ENCODE measurements at regions not wholly inside any gene's neighbourhood (a gene's known extent, or its start where the extent isn't known, plus 50 kb on each side); places are given as distances from the start of the nearest gene placed in this dataset.
"Not testable (repeated sequence)": the region's sequence is repeated elsewhere in the genome, so short reads cannot be mapped to it uniquely, and the experiment has no call there.

DNA sequence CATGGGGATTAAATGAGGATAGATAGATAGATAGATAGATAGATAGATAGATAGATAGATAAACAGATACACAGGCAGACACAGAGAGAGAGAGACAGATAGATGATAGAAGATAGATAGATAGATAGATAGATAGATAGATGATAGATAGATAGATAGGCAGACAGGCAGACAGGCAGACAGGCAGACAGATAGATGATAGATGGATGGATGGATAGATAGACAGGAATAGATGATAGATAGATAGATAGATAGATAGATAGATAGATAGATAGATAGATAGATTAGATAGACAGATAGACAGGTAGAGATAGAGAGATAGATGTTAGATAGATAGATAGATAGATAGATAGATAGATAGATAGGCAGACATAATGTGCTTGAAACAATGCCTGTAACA is 137.3 kb downstream of the MED10 start:
- intact Hi-C loops (cut with micrococcal nuclease) = not testable (repeated sequence)

DNA sequence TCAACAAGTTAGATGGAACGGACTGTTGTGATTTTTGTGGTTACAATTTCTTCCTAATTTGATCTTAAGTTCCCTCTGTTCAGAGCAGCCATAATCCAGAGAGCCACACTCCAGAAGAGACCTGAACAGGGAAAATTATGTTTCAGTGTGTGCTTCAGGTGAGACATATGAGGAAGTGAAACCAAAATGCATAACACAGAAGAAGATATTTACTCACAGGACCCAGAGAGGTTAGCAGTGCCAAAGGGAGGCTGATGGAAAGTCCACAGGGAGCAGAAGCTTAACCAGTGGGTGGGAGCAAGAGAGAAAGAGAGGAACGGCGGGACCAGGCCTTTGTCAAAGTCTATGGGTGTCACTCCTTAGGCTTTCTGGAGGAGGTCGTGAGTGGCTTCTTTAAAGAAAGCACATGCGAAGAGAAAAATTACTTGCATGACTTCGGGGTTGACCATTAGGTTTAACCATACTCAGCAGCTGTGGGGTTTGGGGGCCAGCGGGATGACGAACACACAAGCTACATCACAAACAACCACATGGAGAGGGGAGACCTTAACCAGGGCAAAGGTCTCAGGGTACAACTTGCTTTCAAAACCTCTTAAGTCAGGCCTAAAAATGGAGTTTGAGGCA is 141.4 kb downstream of the MED10 start:
- intact Hi-C loops (cut with micrococcal nuclease) = no loop called here

DNA sequence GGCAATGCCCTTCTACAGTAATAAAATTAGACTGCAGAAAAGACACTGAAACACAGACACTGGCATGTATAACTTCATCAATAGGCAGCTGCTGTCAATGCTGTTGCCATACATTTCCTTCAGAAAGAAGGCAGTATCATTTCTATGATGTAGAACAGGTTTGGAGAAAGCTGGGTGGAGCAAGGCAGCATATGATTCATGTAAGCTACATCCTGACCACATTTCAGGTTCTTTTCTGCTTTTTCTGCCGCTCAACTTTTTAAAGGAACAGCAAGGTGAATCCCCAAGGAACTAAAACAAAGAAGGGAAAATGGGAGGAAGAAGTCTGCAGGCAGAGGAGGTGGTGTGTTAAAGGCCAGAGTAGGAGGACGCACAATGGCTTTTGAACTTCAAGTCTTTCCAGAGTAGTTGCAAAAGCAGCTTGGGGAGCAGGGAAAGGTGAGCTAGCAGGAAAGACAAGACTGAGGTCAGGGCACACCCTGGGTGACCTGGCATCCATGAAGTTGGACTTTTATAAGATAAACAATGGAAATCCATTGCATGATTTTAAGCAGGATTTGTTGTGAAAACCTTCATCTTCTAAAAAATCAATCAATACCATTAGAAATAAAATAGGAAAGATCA is 142.1 kb downstream of the MED10 start:
- intact Hi-C loops (cut with micrococcal nuclease) = no loop called here

DNA sequence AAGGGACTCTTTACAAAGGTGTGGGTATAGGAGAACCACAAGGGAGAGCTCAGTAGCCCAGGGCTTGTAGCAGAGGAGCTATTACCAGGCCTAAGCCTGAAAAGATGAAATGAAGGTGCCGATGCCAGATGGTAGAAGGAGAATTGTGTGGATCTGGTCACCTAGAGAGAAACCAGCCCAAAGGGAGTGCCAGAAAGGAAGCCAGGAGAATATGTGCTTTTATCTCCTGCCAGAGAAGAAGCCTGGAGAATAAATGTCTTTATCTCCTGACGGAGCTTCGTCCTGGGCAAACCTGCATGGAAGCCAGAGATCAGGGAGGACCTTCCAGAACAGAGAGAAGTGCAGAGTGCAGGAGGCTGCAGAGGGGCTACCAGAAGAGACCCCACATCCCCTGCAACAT is 142.6 kb downstream of the MED10 start:
- intact Hi-C loops (cut with micrococcal nuclease) = no loop called here

DNA sequence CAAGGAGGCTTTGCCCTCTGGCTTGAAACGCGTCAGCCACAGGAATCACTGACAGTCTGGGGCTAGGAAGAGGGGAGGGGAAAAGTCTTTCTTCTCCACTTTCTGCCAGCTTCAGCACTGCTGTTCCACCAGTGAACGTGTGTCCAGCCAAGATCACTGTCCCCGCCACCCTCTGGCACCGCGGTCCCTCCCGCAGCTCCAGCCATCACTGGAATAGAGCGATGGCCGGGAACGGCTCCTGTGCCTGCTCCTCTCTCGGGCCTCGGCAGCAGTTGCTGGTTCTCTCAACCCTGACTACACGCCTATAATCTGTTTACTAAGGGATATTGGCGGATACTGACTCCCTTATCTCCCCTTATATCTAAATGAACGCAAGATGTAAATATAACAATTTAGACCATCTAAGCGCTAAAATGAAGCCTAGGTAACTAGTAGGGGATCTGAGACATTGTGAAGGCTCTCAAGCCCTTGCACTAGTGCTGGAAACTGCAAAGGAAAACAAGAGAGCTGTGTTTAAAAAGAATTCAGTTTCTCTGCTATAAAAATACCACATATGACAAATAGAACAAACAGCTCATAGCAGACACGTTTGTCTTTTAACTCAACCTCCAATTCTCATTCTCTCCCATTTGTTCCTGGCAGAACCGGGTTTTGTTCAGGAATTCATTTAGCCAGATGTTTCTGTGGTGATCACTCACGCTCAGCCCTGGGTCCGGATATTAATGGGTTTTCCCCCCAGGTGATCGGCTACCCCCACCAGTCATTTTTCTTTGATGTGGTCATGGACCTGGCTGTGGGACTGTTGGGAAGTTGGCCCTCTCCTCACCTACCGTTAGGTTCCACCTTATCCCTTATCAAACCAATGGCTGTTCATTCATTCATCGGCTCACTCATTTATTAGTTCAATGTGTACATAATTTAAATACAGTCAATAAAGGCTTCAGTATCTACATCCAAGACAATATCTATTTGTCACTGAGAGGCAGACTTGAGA is 149.8 kb downstream of the MED10 start:
- intact Hi-C loops (cut with micrococcal nuclease) = no loop called here

DNA sequence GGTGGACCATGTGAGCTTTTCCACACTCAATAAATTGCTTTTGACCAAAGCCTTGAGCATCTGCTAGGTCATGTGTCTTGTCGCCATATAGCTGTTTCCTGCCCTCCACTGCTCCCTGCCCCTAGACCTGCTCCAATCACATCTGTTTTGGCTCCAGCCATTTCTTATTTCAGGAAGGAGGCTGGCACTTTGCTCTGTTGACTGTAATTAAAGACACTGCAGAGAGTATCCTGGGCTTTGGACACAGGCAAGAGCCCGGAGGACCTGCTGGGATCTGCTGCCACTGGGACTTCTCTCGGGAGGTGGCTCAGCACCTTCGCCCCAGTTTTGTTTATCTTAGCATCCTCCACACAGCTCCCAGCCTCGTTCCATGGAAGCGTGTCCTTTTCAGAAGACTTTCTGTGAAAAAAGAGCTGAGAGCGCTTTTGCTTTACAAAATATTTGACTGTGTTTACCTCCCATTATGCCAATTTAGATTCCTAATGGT is 153.2 kb downstream of the MED10 start:
- intact Hi-C loops (cut with micrococcal nuclease) = no loop called here

DNA sequence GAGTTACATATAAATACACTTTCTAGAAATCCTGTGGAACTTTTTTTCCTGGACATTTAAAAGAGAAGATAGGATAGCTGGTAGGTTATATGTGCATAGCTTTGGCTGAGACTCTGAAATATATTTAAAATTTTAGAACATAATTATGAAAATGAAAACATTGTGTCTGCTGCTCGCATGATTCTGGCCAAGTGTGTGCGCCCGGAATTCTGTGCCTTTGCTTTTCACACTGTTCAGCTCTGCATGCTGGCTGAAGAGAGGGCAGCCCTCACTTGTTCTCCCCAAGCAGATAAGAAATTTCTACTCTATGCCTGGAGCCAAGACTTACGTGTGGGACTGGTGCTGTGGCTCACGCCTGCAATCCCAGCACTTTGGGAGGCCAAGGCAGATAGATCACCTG is 153.9 kb downstream of the MED10 start:
- intact Hi-C loops (cut with micrococcal nuclease) = no loop called here

DNA sequence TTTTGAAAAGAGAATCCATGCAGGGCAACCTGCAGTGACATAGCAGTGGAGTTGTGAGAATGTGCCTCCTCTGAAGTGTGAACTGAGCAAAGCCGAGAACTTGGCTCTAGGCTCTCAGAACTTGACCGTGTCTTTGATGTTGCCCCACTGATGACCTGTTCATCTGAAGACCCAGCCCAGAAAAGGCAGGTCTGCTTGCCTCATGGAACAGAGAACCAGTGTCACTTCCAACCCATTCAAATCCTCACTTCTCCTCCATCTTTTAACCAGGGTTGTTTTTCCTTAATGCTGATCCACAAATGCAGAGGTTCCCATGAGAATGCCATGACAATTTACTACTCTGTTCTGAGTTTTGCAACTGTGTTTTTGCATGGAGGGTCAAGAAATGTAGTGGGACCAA is 155.4 kb downstream of the MED10 start:
- intact Hi-C loops (cut with micrococcal nuclease) = no loop called here

DNA sequence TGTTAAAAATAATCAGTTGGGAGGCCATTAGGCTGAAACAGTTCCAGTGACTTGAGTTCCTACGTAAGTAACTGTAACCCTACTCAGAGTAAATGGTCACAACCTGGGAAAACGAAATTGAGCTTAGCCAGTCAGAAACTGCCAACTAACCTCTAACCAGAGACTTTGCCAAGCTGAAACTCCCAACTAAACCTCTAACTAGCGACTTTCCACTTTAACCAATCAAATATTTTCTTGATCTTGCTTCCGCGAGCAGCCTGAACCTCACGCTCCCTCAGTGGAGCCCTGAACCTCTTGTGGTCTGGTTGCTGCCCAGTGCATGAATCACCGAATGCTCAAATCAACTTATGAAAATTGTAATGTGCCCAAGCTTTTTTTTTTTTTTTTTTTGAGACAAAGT is 156.2 kb downstream of the MED10 start:
- intact Hi-C loops (cut with micrococcal nuclease) = no loop called here

DNA sequence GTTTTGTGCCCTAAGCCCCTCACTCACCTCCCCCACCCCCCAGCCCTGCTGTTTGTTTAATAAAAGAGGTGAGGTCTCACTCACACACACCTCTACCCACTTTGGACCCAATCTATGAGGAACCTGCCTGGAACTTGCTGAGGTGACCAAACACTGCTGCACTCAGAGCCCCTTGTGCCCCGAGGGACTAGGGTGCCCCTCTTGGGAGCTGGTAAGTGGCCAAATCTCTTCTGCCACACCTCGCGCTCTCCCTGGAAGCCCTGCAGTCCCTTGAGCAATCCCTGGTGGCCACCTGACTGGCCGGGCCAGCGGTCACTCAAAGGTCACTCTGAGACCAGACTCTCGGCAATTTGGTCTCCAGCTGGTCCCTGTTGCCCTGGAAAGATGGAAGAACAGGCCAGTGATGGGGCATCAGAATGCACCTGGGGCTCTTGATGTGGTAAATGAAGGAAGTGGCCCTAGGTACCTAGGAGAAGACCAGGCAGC is 157.2 kb downstream of the MED10 start:
- intact Hi-C loops (cut with micrococcal nuclease) = no loop called here

DNA sequence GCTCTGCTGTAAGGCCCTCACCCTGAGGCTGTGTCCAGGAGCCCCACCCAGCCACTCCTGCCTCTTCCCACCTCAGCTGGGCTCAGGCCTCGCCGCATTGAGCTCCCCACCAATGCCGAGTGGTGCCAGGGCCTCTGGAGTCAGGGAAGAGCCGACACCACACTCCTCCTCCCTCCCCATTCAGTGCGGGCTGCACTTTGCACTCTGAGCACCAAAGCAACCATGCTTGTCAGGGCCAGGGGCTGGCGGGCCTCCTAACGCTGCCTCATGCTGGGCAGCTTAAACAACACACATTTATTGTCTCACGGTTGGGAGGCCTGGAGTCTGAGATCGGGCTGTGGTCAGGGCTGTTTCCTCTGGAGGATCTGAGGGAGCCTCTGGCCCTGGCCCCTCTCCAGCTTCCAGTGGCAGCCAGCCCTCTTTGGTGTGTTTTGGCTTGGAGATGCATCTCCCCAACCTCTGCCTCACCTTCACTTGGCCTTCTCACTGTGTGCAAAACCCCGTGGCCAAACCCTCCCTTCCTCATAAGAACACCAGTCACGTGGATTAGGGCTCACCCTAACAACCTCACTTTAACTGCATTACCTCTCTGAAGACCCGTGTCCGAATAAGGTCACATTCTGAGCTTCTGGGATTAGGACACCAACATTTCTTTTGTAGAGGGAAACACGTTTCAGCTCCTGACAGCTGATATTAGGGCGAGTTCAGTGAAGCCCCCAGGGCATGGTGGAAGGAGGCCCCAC is 157.8 kb downstream of the MED10 start:
- intact Hi-C loops (cut with micrococcal nuclease) = no loop called here

DNA sequence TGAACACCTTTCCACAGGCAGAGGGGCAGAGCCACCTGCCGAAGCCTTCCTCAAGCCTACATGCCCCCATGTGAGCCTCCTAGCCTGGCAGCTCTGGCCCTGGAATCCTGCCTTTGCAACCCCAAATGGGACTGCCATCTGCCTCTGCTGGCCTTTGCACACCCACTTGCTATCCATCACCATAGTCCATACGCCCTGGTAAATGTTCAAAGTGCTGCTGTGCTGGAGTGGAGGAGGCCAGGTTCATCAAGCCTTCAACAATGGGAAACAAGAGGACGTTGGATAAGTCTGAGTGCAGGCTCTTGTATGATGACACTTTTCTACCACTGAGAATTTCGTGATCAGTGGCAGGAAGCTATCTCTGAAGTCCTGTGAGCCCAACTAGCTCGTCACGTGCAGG is 159.8 kb downstream of the MED10 start:
- intact Hi-C loops (cut with micrococcal nuclease) = no loop called here

DNA sequence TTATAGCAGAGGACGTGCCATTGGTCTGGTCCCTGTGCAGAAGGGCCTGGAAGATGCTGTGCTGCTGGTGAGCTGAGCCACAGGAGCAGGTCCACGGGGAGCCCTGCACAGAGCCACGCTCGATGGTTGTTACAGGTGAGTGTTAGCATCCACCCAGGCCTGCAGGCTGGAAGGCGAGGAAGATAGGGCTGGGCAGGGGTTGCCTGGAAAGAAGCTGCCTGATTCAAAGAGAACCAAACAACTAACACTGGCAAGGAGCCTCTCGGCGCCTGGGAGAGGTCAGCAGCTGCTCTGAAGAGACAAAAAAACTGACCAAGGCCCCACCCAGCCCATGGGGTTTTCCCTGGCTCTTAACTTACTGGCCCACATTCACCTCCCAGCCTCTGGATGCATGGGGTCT is 160.2 kb downstream of the MED10 start:
- intact Hi-C loops (cut with micrococcal nuclease) = no loop called here

DNA sequence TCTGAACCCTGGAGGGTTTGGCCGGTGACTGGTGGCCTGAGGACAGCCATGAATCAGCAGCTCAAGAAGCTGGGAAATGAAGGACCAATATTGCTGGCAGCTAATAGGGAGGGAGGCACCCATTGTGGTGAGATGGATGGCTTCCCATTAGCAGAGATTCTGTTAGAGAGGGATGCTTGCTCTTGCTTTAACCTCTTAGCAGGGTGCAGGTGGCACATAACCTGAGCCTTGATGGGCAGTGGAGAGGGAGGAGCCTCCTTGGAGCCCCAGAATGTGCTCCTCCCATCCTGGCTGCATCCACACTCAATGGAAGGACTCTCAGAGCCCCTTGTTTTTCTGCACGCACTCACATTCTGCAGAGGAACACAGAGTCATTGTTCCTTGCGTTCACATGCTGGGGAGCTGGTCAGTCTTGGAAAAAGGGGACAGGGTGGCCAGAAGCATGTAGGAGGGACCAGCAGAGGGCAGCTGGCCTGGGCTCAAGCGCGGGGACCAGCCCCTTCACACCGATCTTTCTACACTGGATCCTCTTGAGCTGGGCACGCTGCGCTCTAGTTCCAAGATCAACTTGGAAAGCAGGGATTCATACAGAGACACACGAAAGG is 161.8 kb downstream of the MED10 start:
- intact Hi-C loops (cut with micrococcal nuclease) = no loop called here

DNA sequence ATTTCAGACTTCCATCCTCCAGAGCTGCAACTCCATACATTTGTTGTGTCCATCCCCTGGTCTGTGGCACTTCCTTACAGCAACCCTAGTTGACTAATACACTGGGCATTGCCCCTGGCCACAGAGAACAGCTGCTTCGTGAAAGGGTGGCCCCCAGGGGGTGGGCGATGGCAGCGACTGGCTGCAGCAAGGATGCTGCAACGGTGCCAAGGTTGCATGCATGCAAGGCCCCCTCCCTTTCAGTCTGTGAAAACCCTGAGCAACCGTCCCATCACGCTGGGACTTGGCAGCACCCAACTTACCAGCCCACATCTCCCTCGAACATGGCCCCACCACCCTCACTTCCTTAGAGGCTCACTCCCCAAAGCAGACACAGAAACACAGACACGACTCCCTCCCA is 162.5 kb downstream of the MED10 start:
- intact Hi-C loops (cut with micrococcal nuclease) = no loop called here

DNA sequence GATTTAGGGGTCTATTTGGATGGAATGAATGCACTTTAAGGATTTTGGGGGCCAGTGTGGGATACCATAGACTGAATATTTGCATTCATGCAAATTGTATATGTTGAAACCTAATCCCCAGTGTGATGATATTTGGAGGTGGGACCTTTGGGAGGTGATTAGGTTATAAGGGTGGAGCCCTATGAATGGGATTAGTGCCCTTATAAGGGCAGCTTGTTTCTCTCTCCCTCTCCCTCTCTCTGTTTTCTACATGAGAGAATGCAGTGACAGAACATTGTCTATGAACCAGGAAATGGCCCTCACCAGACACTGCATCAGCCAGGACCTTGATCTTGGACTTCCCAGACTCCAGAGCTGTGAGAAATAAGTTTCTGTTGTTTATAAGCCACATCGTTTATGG is 166.1 kb downstream of the MED10 start:
- intact Hi-C loops (cut with micrococcal nuclease) = no loop called here

DNA sequence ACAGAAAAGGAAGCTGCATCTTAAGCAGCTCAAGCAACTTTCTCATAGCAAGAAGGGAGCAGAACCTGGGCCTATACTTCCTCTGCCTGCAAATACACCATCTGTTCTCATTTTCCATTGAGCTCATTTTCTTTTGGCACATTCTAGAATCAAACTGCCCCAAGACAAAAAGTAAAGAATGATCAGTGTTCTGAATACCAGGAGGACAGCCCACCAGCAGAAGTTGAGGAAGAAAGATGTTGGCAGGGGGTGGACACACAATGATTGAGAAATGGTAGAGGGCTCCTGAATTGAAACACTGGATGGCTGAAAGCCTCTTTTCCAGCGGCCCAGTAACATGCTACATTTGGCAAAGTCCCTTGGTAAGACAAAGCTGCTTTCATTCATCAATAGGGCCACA is 171.8 kb downstream of the MED10 start:
- intact Hi-C loops (cut with micrococcal nuclease) = no loop called here

DNA sequence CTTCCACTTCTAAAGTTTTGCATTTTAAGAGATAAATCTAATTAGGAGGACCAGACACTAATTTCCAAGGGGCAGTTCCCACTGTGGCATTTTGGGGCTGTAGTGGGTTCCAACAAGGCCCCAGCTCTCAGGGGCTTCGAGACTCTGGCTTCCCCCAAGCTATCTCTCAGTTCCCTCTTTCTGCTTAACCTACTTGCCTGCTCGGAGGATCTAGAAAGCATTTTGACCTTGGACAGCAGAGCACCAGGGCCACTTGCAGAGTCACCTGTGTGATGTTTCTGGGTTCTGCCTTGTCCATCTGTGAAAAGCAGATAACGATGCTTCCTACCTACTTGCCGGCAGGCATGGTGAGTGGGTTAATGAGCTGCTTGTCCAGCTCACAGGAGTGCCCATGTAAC is 175.4 kb downstream of the MED10 start:
- intact Hi-C loops (cut with micrococcal nuclease) = no loop called here

DNA sequence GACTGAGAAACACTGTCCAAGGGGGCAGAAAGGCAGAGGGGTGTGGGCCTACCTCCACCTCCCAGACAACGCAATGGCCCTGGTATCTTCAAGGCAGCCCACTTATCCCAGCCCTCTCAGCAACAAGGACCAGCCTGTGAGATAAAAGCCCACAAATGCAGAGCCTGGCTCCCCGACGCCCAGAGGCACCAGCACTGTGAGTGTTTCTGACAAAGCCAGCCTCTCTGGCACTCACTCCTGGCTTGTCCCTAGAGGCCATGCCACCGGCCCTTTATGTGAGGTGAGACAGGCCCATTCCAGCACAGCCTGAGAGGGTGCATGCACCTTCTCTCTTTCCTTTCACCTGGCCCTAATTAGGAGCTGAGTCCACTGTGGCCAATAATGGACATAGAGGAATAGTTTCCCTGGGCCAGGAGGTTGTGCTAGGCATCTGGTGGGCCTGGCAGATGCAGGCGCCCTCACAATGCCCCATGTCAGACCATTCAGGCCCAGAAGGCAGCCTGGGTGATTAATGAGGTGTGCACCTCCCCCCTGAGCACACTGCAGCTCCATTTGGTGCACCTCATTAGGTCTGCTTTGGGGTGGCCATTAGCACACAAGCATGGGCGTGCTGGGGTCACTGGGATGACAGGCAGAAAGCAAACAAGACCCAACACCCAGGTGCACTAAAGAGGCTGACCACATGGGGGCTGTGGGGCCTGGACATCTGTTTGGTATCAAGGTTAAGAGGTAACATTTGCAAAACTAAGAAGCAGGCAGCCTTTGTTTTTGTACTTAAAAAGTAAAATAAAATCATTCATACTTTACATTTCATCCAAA is 176.0 kb downstream of the MED10 start:
- intact Hi-C loops (cut with micrococcal nuclease) = no loop called here

DNA sequence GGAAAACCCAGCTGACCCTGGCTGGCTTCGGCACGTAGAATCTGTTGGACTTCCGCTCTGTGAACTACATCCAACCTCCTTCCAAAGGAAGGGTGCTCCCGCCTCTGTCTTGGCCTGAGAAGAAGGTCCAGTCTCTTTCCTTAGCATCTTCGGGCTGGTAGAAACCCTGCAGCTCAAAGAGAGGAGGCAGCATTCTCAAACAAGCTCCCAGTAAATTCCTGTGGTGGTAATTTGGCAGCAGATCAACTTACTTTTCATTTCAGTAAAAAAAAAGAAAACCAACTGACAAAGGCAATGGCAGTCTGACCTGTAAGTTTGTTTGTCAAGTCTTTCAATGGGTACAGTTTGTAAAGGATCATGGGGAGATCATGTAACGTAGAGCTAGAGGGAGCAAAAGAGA is 176.7 kb downstream of the MED10 start:
- intact Hi-C loops (cut with micrococcal nuclease) = no loop called here
